Activated CD8-positive, alpha-beta memory T cell treated with anti-CD3 and anti-CD28 coated beads, Interleukin-2, amount 10 ng/mL, durations not matched to agents 7 days and 5 days (primary cell): ENCODE measurements at regions not wholly inside any gene's neighbourhood (a gene's known extent, or its start where the extent isn't known, plus 50 kb on each side); places are given as distances from the start of the nearest gene placed in this dataset.
"Not testable (repeated sequence)": the region's sequence is repeated elsewhere in the genome, so short reads cannot be mapped to it uniquely, and the experiment has no call there.

Experiments
- ATAC-seq: fragments of 150-1000 bp; cut with Tn5 transposase; one replicate; pipeline ENCODE4 v1.10.0; 2021; ENCODE audit warnings: moderate library complexity
- CTCF ChIA-PET: fragments of 350-600 bp; sonication (Branson Sonifier 250); formaldehyde crosslinking; loops from one replicate; lab custom pipeline; 2021; ENCODE audit warnings: antibody characterized with exemption; lab: Charles Lee
- DNase-seq: peaks from one replicate; pipeline ENCODE4 v3.0.0-alpha.2; 2020
- H3K27ac Mint-ChIP-seq: one replicate; pipeline ENCODE4 v1.8.0; 2021; ENCODE audit warnings: mild to moderate bottlenecking, mixed read lengths
- H3K27me3 Mint-ChIP-seq: one replicate; pipeline ENCODE4 v1.8.0; 2021; ENCODE audit warnings: mixed read lengths
- H3K36me3 Mint-ChIP-seq: one replicate; pipeline ENCODE4 v1.8.0; 2021; ENCODE audit warnings: mild to moderate bottlenecking, mixed read lengths
- H3K4me1 Mint-ChIP-seq: one replicate; pipeline ENCODE4 v1.8.0; 2021; ENCODE audit warnings: mixed read lengths
- H3K4me3 Mint-ChIP-seq: one replicate; pipeline ENCODE4 v1.8.0; 2021; ENCODE audit warnings: mild to moderate bottlenecking, moderate library complexity, mixed read lengths
- H3K9me3 Mint-ChIP-seq: one replicate; pipeline ENCODE4 v1.8.0; 2022; ENCODE audit warnings: low read depth, mixed read lengths

- ATAC-seq, H3K9me3 Mint-ChIP-seq, H3K4me3 Mint-ChIP-seq, H3K27me3 Mint-ChIP-seq, H3K4me1 Mint-ChIP-seq, DNase-seq, CTCF ChIA-PET, H3K36me3 Mint-ChIP-seq, H3K27ac Mint-ChIP-seq: not testable (repeated sequence)
Measured at GRCh38 chr1:206326159-206326939, 123.0 kb downstream of the SRGAP2 start.

DNA sequence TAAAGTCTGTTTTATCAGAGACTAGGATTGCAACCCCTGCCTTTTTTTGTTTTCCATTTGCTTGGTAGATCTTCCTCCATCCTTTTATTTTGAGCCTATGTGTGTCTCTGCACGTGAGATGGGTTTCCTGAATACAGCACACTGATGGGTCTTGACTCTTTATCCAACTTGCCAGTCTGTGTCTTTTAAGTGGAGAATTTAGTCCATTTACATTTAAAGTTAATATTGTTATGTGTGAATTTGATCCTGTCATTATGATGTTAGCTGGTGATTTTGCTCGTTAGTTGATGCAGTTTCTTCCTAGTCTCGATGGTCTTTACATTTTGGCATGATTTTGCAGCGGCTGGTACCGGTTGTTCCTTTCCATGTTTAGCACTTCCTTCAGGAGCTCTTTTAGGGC, 128.3 kb downstream of the SRGAP2 start:
- CTCF ChIA-PET, H3K36me3 Mint-ChIP-seq, H3K27me3 Mint-ChIP-seq, DNase-seq, H3K4me3 Mint-ChIP-seq, H3K4me1 Mint-ChIP-seq, H3K27ac Mint-ChIP-seq, H3K9me3 Mint-ChIP-seq, ATAC-seq: not testable (repeated sequence)

DNA sequence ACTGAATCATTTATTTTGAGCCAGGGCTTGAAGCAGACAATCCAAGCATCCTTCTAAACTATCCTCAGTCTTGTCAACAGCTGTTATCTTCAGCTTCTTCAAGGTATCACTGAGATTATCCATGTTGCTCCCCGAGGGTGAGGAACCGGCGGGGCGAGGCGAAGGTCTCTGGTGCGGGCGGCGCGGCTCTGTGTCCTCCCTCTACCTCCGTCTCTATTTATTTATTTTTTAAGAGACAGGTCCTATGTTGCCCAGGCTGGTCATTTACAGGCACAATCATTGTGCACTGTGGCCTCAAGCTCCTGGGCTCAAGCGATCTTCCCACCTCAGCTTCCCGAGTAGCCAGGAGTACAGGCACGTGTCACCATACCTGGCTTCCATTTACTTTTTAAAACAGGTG, 130.0 kb downstream of the SRGAP2 start:
- CTCF ChIA-PET, DNase-seq, H3K27ac Mint-ChIP-seq, H3K9me3 Mint-ChIP-seq, H3K4me3 Mint-ChIP-seq, ATAC-seq, H3K4me1 Mint-ChIP-seq, H3K36me3 Mint-ChIP-seq, H3K27me3 Mint-ChIP-seq: not testable (repeated sequence)

GRCh38 chr1:206333897-206334296, 130.6 kb downstream of the SRGAP2 start:
- H3K27me3 Mint-ChIP-seq, H3K27ac Mint-ChIP-seq, H3K4me3 Mint-ChIP-seq, CTCF ChIA-PET, ATAC-seq, H3K4me1 Mint-ChIP-seq, H3K36me3 Mint-ChIP-seq, DNase-seq, H3K9me3 Mint-ChIP-seq: not testable (repeated sequence)

DNA sequence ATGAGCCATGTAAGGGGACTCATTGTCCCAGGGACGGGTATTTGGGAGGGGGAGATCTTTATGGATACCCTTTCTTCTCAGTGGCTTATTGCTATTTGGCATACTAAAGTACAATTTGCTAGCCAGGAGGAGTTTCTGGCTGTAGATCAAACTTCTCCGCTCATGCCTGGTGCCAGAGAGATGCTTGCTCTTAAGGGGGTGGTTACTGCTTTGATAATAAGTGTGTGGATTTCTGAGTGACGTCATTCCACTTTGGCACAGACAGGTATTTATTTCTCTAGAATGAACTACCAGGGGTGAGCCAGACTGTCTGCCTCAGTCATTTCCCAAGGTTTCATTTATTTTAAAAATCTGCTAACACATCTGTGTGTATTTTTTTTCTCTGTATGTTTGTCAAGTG, 131.1 kb downstream of the SRGAP2 start:
- H3K27me3 Mint-ChIP-seq, result not testable (repeated sequence)

DNA sequence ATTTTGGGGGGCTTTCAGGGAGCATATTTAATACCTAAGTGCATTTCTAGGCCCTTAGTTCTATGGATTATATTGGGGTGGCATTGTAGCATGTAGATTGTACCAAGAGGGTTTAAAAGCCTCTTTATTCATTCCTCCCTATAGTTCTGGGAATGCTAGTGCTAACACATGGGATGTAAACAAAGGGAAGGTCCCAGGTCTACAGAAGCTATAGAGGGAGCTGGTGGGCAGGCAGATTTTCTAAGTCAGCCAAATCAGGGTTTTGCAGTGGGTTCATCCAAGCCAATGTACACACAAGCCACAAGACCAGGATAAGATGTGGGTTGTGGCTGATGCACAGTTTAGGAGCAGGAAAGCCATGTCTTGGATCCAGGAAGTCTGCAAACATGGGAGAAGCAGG, 131.8 kb downstream of the SRGAP2 start:
- H3K4me3 Mint-ChIP-seq, H3K36me3 Mint-ChIP-seq, H3K4me1 Mint-ChIP-seq, H3K27me3 Mint-ChIP-seq, H3K9me3 Mint-ChIP-seq, ATAC-seq, H3K27ac Mint-ChIP-seq, CTCF ChIA-PET, DNase-seq: not testable (repeated sequence)

More for the DNA sequence above, 131.1 kb downstream of the SRGAP2 start:
- H3K36me3 Mint-ChIP-seq, H3K4me3 Mint-ChIP-seq, ATAC-seq, H3K27ac Mint-ChIP-seq, DNase-seq, CTCF ChIA-PET, H3K9me3 Mint-ChIP-seq, H3K4me1 Mint-ChIP-seq: not testable (repeated sequence)

DNA sequence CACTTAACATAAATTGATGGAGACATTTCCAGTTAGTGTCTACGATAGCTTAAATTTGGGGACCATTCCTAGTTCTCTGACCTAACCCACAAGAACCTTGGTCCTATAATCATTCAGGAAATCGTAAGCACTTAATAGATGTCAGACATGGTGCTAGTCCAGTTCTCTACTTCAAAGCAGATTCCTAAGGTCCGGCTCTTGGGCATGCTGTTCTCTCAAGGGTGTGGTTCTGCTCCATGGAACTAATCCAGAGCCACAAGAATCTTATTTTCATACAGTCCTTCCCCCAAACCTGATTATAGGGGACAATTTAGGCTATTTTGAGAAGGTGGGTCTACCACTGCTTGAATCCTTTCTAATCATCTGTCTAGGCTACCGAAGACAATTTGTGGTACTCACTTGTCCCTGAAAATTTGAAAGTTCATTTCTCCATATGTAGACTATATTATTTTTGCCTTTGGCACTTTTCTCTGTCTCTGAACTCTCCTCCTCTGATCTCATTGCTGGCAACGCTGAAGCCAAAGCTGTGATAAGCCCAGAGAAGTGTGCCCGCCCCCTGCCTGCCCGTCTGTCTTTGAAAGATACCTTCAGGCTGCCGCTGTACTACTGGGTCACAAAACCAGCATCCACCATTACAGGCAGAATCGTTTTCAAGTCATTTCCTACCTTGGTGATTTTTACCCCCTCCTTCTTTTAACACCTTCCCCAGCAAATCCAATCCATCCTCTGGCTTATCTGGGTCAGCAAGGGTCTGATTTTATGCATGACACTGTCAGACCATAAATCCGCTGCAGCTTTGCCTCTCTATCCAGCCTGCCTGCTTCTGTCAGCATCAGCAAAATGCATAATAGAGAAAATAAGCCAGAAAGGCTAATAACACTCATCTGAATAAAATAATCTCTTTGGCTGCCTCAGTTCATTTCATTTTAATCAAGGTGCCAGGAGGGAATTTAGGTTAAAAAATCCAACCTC, 132.8 kb downstream of the SRGAP2 start:
- ATAC-seq, H3K27ac Mint-ChIP-seq, DNase-seq, H3K4me1 Mint-ChIP-seq, H3K4me3 Mint-ChIP-seq, CTCF ChIA-PET, H3K36me3 Mint-ChIP-seq, H3K27me3 Mint-ChIP-seq, H3K9me3 Mint-ChIP-seq: not testable (repeated sequence)

DNA sequence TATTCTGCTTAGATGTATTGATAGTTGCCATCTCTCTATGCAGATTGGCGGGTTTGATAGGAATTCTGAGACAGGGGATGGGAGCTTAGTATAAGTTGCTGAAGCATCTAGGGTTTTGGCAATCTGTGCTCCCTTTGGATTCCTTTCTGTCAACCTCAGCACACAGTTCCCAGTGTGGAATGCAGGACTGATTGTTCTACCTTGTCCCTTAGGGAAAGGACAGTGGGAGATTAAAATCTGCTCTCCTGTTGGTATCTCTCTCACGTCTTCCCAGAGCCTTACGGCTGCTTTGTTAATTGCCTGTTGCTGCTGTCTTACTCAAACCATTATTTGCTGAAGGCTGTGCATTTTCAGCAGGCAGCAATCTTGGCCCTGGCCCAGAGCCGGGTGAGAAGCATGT, 133.3 kb upstream of the IKBKE start:
- H3K9me3 Mint-ChIP-seq, CTCF ChIA-PET, H3K4me3 Mint-ChIP-seq, ATAC-seq, DNase-seq, H3K27me3 Mint-ChIP-seq, H3K36me3 Mint-ChIP-seq, H3K4me1 Mint-ChIP-seq, H3K27ac Mint-ChIP-seq: not testable (repeated sequence)

DNA sequence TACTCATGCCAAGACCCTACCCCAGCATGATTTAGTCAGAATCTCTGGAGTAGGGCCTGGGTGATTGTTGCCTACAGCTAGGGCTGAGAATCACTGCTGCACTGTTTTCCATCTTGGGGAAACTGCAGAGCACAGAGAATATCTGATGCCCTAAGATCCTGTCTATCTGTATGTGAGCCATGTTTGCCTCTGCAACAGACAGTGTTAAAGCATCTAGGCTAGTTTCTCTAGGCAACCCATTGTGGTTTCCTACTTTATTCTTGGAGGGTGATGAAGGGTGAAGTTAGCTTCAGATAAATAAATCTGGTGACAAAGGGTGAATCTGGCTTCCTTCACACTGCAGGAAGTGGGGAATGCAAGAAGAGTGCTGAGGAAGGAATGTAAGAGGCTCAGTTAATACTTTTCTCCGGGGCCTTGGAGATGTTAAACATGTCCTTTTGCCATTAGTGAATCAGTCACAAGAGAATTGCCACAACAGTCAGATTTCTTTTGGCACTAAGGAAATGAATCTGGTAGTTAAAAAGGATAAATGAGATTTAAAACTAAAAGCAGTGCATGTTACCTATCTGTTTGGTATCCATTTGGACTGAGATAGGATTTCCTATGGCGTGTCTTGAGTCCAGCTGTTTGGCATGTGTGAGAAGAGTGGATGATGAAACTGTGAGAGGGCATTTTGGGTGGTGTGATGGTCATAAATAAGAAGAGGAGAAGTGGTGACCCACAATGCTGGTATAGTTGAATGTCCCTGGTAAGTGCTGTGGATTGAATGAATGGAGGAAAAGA, 119.6 kb upstream of the IKBKE start:
- peak; percentile 64 for ATAC-seq
- CTCF ChIA-PET, H3K27ac Mint-ChIP-seq, H3K4me3 Mint-ChIP-seq, H3K27me3 Mint-ChIP-seq, H3K36me3 Mint-ChIP-seq, DNase-seq, H3K9me3 Mint-ChIP-seq, H3K4me1 Mint-ChIP-seq: not testable (repeated sequence)

DNA sequence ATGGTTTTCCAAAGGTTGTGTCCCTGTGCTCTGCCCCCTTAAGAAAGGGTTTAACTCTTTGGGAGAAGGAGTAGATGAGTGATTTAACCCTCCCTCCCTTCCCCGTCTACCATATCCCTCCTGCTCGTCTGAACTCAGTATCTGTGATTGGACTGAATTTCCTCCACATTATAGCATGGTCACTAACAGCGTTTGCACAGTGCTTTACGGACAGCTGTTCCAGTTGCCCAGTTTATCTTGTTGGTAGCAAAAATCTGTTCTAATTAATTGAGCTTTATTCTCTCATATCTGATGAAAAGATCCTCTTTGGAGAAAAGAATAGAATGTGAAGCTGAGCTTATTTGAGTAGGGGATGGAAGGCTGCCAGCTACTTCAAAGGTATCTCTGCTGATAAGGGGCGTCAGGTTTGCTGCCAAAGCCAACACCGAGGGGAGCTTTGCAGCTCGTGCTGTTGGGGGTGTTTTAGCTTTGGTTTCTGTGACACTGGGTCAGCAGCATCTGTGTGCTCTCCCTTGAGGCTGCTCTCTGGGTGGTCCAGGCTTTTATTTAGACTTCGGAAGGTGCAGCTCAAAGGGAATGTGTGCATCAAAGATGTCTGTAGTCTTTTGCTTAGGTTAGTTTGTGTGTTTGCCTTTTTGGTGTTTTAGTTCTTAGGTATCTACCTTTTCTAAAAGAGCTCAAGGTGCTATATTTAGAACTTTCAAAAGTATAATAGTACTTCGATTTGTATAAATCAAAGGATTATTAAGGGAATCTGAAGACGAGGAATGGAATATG, 118.8 kb upstream of the IKBKE start:
- H3K4me3 Mint-ChIP-seq, DNase-seq, H3K27ac Mint-ChIP-seq, H3K4me1 Mint-ChIP-seq, H3K27me3 Mint-ChIP-seq, CTCF ChIA-PET, H3K9me3 Mint-ChIP-seq, ATAC-seq, H3K36me3 Mint-ChIP-seq: not testable (repeated sequence)

DNA sequence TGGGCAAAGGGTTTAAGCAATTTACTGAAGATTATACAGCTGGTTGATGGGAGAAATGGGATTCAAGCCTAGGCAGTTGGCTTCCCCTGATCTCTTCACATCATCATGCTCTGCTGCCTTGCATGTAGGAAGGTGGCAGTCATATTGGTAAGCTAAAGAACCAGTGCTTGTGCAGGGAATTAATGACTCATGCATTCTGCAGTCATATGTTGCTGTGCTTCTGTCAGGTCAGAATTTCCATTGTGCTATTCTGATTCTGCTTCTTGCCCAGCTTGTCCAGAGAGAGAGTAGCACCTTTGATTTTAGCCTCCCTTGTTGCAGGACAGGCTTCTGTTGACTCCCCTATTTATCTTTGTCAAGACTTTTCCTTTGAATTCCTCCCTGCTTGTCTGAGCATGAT, 114.0 kb upstream of the IKBKE start:
- CTCF ChIA-PET, H3K4me3 Mint-ChIP-seq, H3K36me3 Mint-ChIP-seq, H3K27me3 Mint-ChIP-seq, H3K4me1 Mint-ChIP-seq, H3K9me3 Mint-ChIP-seq, H3K27ac Mint-ChIP-seq: not testable (repeated sequence)
- ATAC-seq, result peak; percentile 87
- peak; percentile 43 for DNase-seq

DNA sequence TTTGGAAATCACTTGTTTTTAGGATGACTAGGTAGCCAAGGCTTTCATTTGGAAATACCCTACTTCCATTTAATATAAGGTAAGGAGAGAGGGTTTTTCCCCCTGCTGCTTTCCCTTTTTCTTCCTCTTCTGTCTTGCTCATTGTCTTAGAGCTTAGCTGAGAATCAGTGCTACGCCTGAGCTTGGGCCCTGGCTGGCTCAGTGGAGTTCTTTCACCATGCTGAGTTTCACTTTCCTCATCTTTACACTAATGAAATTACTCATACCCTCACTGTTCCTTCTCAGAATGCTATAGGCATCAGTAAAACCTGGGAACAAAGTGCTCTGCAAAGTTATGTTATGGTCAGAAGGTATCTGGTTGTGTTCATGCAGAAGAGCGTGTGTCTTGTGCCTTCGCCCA, 112.3 kb upstream of the IKBKE start:
- H3K27me3 Mint-ChIP-seq, H3K9me3 Mint-ChIP-seq, CTCF ChIA-PET, H3K36me3 Mint-ChIP-seq, H3K4me3 Mint-ChIP-seq: not testable (repeated sequence)
- Mint-ChIP-seq H3K4me1 (peaks cover 11% of the 10 kb centered on the region), H3K27ac (peak overlapping the region; percentile 61)
- ATAC-seq (peak; percentile 75), DNase-seq (peak; percentile 53)

- peaks cover 13% of the 10 kb centered on the region for H3K4me1 Mint-ChIP-seq
- DNase-seq, H3K9me3 Mint-ChIP-seq, H3K27me3 Mint-ChIP-seq, CTCF ChIA-PET, H3K36me3 Mint-ChIP-seq, ATAC-seq, H3K4me3 Mint-ChIP-seq, H3K27ac Mint-ChIP-seq: not testable (repeated sequence)
Measured at GRCh38 chr1:206358771-206359170, 111.5 kb upstream of the IKBKE start.
